ENCODE measurements at regions not wholly inside any gene's neighbourhood (a gene's known extent, or its start where the extent isn't known, plus 50 kb on each side); places are given as distances from the start of the nearest gene placed in this dataset.

DNA sequence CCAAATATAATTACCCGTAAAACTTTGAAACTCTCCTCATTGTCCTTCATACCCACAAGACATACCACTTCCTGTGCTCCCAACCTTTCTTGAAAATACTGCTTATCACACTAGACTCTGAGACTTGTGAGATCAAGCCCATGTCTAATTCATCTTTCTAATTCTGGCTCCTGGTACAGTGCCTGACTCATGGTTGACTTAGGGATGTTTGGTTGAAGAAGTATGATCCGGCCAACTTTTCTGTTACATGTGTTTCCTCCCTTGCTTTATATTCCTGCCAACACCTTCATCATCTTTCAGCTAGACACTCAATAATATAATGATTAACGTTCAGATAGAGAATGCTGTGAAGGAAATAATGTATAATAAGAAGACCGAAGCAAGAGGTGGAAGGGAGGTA, 58.2 kb downstream of the MEX3B start:
- DNase-seq (ENCODE audit: low read depth in 2 of 2) = no peak

DNA sequence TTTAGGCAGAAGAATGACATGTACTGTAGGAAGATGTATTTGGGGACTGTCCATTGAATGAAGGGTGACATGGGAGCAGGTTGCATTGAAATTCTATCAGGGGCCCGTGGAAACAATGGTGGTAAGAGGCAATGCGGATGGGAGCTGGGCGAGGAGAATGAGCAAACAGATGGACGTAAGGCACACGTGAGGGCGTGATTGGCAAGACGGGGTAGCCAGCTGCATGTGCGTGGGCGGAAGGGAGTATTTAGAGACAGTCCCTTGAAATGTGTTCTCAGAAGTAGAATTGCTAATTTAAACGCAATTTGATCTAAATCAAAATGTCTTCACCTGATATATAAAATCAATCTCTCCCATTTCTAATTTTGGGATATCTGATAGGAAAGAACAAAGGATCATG, 62.3 kb downstream of the MEX3B start:
- DNase-seq (ENCODE audit: low read depth in 2 of 2) = no peak

DNA sequence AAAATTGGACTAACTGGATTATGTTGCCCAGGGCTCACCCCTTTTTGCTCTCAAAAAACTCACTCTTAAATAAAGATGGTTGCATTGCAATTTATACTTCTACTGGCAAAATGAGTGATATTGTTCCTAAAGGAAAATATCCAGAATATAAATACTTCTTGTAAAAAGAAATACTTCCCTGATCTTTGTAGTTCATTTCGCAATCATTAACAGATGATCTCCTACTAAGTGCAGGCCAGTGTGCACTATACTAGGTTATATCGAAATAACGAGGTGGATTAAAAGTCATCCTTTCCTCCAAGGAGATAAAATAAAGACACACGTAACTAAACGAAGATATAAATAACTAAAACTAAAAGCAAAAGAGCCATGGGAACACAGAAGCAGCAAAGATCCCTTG, 63.0 kb downstream of the MEX3B start:
- no peak for DNase-seq (ENCODE audit: low read depth in 2 of 2)

DNA sequence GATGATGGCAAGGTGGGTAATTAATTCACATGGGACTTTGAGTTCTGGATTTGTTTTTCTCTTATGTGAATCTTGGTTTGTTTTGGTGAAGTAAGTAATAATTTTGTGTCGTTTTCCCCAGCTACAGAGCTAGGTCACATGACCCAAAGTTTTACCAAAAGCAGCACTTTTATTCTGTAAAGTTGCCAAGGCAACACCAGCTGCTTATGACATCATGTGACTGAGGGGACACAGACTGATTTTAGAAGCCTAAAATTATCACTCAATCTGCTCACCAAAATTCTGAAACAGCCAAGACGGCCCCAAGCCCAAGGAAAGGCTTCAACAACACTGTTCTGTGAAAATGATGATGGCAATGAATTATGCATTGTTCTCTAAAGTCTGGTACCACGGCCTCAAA, 63.9 kb downstream of the MEX3B start:
- no peak for DNase-seq (ENCODE audit: low read depth in 2 of 2)

DNA sequence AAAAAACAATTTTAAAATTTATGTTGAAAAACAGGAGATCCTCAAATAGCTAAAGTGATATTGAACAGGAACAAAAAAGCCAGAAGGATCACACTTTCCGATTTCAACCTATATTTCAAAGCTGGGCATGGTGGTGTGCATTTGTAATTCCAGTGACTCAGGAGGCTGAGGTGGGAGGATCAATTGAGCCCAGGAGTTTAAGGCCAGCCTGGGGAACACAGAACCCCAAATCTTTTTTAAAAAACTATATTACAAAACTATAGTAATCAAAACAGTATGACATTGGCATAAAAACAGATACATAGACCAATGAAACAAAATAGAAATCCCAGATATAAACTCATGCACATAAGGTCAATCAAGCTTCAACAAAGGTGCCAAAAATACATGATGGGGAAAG, 68.4 kb downstream of the MEX3B start:
- no peak for DNase-seq (ENCODE audit: low read depth in 2 of 2)

DNA sequence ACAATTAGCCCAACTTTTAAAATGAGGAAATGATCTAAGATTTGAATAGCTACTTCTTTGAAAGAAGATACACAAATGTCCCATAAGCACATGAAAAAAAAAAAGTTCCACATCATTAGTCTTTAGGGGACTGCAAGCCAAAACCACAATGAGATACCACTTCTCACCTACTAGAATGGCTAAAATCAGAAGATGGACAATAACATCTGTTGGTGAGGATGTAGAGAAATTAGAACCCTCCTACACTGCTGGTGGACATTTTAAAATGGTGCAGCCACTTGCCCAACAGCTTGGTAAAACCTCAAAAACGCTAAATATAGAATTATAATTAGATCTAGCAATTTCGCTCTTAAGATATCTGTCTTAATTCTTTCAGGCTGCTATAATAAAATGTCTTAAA, 77.1 kb downstream of the MEX3B start:
- no peak for DNase-seq (ENCODE audit: low read depth in 2 of 2)

DNA sequence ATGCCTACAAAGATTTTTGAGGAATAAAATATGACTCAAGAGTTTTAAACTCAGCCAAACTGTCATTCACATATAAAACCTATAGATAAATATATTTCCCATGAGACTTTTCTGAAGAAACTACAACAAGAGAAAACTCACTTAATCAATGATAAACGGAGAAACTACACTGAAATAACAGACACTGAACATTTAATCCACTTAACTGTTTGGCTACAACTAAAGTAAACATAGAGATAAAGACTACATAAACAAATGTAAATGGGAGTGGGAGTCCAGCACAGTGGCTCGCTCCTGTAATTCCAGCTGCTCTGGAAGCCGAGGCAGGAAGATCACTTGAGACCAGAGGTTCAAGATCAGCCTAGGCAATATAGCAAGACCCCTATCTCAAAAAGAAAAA, 79.2 kb downstream of the MEX3B start:
- DNase-seq (ENCODE audit: low read depth in 2 of 2) = no peak

DNA sequence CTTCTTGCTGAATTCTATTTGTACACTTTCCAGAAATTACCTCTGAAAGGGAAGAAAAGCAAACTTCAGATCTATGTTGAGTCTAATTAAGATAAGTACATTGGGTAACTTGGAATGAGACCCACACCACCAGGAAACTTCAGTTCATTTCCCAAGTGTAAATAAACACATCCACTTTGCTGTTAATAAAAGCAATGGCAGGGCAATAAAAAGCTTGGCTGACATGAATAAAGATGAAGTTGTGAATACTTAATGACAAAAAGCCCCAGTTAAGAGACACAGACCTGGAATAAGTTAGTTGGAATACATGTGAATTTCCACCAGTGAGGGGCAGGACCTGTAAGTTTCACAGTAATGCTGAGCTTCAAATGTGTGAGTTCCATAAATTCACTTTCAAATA, 83.3 kb downstream of the MEX3B start:
- no peak for DNase-seq (ENCODE audit: low read depth in 2 of 2)

DNA sequence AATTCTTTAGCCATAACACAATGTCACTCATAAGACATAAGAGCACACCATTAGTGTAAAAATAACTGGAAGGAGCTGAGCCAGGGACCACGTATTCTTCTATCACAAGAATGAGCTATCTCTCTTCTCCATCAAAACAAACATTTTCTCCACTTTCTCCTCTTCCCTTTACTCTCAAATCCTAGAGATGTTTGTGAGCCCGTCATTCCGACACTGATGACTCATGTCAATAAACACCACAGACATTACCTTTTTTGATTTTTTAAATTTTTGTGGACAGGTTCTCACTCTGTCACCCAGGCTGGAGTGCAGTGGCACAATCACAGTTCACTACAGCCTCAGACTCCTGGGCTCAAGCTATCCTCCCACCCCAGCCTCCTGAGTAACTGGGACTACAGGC, 86.6 kb downstream of the MEX3B start:
- no peak for DNase-seq (ENCODE audit: low read depth in 2 of 2)

DNA sequence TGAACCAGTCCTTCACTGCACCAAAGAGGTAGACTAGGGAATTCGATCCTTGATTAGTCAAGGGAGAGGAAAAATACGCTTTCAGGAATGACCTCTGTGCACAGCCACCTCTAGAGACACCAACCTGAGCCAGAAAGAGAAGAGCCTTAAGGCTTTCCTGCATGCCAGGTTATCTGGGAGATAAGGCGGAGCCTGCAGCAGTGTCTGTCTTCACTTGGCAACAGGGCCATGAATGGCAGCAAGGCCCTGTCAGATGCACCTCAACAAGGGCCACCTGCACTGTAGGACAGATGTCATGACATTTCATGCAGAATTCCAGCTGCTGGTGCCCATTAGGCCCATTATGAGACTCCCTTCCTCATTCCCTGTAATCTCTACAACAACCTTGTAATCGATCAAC, 88.1 kb downstream of the MEX3B start:
- no peak for DNase-seq (ENCODE audit: low read depth in 2 of 2)

DNA sequence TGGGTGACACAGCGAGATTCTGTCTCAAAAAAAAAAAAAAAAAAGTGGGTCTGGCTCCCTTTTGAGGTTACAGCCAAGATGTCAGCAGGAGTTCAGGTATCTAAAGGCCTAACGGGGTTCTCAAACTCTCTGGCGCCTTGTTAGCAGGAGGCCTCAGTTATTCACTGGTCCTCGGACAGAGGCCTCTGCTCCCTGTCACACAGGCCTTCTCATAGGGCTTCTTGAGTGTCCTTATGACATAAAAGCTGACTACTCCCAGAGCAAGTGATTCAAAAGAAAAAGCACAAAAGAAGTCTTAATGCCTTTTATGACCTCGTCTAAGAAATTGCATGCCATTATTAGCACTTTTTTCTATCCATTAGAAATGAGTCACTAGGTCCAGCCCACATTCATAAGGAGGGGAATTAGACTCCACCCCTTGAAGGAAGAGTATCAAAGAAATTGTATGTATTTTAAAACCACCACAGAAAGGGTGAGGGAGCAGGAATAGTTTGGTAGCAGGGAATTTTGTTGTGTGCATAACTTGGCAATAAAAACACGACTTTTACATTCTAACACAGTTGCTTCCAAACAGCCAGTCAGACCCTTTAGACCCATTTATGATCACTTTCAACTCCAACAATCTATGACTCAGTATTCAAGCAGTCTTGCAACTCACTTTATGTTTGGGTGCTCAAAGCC, 90.3 kb downstream of the MEX3B start:
- no peak for DNase-seq (ENCODE audit: low read depth in 2 of 2)

DNA sequence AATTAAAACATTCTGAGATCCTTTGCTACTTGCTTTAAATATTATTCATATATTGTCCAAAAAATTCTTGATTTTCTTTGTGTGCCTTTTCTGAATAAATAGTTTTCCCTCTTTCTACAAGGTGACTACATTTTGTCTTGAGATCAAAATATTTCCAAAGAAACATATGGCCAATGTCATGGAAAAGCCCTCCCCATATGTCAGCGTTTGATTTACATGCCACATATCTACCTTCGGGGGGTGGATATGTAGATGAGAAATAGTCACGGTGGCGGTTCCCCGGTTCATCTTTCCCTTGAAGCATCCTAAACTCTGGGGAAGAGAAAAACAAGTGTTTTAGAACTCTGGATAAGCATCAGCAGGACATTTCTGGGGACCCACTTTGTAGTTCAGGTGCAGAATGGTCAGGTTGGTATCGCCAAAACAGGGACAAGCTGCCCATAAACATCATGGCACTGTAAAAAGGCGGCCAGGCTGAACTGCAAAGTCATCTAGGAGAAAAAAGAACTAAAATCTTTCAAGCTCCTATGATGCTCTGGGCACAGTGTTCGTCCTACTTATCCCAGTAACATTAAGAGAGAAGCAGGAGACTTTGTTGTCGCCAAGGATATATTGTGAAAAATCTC, 91.5 kb downstream of the MEX3B start:
- no peak for DNase-seq (ENCODE audit: low read depth in 2 of 2)

DNA sequence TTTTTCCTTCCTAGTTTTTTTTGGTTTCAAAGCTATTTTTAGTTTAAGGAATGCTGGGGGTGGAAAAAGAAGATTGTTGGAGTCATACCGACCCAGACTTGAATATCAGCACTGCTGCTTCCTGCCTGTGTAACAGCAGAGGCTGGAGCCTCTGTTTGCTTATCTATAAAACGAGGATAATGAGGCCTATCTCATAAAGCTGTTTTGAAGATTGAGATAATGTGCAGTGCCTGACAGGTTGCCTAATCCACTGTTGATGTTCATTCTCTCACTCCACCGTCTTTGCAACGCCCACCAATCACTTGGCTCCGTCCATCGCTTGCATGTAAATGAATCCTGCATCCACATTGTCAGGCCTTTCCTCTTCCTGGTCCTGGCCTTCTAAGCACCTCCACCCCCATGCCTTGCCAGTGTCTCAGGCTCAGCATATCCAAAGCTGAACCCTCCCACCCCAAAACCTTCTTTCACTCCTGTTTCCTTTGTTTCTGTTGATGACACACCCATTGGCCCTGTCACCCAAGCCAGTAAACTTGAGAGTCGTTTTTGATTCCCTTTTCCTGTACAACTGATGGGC, 94.9 kb downstream of the MEX3B start:
- no peak for DNase-seq (ENCODE audit: low read depth in 2 of 2)

DNA sequence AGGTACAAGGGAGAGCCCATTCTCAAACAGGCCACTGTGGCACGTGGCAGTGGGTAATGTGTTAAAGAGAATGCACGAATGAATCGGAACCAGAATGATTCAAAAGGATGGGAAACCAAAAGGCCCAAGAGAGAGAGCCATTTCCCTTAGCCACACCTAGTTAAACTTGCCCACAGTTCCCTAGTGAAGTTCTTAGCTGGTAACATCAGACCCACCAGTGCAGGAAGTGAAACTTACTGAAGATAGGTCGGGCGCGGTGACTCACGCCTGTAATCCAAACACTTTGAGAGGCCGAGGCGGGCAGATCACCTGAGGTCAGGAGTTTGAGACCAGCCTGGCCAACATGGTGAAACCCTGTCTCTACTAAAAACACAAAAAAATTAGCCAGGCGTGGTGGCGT, 97.1 kb downstream of the MEX3B start:
- no peak for DNase-seq (ENCODE audit: low read depth in 2 of 2)

DNA sequence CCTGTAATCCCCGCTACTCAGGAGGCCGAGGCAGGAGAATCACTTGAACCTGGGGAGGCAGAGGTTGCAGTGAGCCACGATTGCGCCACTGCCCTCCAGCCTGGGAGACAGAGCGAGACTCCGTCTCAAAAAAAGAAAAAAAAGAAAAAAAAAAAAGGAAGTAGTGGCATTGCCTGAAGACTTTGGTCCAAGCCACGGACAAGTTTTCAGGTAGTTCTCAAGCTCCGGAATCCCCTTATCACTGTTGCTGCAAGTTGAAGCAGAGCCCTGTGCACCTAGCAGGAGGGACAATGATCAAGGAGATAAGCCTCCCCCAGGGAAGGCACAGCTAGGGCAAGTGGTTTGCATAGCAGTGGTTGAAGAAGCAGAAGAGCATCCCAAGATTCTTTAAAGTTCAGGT, 97.6 kb downstream of the MEX3B start:
- DNase-seq (ENCODE audit: low read depth in 2 of 2) = no peak

DNA sequence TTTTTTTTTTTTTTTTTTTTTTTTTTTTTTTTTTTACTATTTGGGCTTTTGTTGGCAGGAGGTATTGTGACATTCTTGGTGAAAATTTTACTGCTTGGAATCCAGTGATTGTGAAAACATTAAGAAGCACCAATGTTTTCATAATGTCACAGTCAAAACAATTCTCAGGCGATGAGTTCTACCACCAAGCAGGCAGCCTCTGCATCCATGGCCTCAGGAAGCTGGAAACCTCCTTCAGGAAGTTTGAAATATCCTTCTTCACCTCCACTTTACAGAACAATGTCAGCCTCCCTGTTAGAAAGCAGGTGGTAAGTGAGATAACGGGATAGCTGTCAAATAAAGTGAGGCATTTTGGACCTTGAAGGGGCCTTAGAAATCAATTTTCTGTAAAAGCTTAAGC, 98.3 kb downstream of the MEX3B start:
- DNase-seq (ENCODE audit: low read depth in 2 of 2) = no peak

DNA sequence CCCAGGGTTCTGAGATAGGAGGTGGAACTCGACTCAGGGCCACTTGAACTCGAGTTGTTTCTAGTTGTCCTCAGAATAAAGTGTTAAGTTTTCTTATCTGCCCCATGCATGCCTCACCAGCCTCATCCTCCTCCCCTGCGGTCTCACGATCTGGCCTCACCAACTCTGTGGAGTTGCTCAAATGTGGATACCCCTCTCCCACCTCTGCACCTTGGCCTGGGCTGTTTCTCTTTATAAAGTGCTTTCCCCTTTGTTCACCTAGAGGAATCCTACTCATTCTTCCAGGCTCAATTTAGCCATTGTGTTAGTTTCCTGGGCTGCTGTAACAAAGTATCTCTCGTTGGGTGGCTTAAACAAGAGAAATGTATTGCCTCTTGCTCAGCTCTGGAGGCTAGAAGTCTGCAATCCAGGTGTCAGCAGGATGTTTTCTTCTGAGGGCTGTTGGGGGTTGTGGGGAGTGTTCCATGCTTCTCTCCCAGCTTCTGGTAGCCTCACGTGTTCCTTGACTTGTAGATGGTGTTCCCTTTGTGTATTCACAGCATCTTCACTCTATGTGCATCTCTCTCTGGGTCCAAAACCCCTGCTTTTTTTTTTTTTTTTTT, 100.7 kb downstream of the MEX3B start:
- no peak for DNase-seq (ENCODE audit: low read depth in 2 of 2)

DNA sequence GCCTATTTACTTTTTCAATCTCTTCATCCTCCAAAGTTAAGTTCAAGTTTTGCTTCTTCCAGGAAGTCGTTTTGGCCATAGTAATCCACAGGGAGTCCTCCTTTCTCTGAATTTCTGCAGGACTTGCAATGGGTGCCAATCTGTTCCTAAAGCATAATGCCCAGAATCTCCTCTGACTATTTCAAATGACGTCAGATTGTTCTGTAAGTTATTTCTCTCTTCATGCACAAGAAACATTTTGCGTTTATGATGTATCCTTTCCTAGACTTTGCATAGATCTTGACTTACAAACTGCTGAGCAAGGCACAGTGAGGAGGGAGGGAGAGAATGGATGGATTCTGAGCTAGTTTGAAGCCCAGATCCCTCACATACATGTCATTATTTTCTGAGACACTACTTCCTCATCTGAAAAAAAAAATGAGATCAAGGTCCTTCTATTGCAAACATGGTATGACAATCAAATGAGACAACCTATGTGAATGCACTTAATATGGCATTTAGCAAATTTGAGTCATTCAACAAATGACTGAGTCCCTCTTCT, 103.1 kb downstream of the MEX3B start:
- no peak for DNase-seq (ENCODE audit: low read depth in 2 of 2)

DNA sequence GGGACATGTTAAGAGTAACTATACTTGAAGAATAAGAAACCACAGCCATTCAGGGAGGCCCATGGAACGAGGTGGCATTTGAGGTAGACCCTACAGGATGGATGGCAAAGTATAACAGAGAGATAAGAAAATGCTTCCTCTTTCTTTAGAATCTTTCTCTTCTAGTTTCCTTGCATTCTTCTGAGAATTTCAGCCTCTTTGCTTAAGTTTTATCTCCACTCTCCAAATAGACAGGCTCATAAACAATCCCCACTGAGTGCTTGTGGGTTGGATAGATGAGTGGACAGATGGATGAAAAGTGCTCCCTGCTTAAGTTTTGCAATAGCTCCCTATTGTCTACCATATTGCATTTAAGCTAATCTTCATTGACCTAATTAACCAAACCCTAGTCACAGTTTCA, 103.7 kb downstream of the MEX3B start:
- no peak for DNase-seq (ENCODE audit: low read depth in 2 of 2)

DNA sequence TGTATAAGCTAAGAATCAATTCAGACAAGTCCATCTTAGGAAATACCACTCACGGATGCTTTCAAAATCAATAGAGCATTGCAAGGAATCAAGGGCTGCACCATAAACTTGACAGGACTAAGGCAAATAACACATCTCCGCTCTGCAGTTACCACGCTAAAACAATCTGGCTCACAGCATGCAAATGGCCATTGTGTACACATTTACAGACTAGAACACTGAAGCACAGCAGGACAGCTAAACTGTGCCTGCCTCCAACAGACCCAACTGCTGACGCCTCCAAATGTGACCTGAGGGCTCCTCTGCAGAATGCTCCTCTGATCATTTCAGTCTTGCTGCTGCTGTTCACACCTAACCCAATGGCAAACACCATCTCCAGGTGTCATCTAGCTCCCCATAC, 104.3 kb downstream of the MEX3B start:
- DNase-seq (ENCODE audit: low read depth in 2 of 2) = no peak

DNA sequence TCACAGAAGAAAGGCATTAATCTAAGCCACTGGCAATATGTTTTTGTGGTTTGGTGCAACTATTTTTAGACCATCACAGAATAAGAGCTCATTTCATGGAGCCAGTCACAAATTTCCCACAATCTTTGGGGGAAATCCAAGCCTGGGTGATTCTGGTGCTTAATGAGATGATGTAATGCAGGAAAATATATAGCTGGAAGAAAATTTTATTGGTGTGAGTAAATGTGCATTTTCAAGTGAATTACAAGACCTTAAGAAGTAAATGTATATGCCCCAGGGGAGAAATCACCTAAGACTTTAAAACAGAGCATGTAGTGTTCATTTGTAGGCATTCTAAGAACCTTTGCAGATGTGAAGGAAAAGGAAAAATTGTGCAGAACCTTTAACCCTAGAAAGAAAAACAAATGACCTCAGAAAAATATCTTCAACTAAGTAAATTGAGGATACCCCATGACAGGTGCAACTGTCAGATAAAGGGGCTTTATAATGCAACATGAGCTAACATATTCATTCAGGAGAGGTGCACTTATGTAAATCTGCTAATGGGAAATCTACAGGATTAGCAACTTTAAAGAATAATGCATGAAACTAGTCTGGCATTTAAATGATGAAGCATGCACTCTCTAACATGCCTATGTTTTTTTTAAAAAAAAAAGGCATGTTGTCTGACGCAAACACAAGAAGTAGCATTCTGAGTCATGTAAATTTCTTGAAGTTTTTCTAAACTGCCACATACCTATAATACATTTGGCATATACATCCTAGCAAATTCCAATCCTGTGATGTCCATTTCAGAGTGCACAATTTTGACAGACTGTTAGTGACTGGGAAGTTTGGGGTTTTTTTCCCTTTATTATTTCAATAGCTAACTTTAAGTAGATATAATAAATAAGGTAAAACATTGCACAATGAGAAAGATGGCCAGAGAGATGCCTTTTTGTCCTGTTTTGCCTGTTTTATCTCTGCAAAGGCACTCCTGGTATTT, 105.1 kb downstream of the MEX3B start:
- no peak for DNase-seq (ENCODE audit: low read depth in 2 of 2)
